Naive thymus-derived CD8-positive, alpha-beta T cell (primary cell): ENCODE measurements at regions not wholly inside any gene's neighbourhood (a gene's known extent, or its start where the extent isn't known, plus 50 kb on each side); places are given as distances from the start of the nearest gene placed in this dataset.

ENCODE experiments used
- ATAC-seq, 2 donors: fragments of 150-1000 bp; cut with Tn5 transposase in 1 of 2; sonication (Bioruptor Pico), chemical (Tn5 transposase) in 1 of 2; 1 replicate in 1 of 2; 2 replicates in 1 of 2; pipeline ENCODE4 v1.10.0; 2021; ENCODE audit warnings: mild to moderate bottlenecking in 2 of 2, moderate library complexity in 2 of 2
- POLR2A ChIA-PET: fragments of 350-600 bp; sonication (Branson Sonifier 250); formaldehyde crosslinking; loops from one replicate; lab custom pipeline; 2021; ENCODE audit warnings: antibody characterized with exemption; lab: Charles Lee
- DNase-seq, 10 donors: peaks; one replicate each; pipeline versions ENCODE4 v3.0.0 to v3.0.0-alpha.2; 2020 to 2022
- H3K27ac Mint-ChIP-seq, 10 donors: one replicate each; pipeline ENCODE4 v1.8.0; 2020 to 2022; ENCODE audit warnings: mild to moderate bottlenecking in 10 of 10, mixed read lengths in 10 of 10, moderate library complexity in 4 of 10, inconsistent platforms in 1 of 10
- H3K27me3 Mint-ChIP-seq, 5 donors: one replicate each; pipeline ENCODE4 v1.8.0; 2021 to 2022; ENCODE audit warnings: mixed read lengths in 5 of 5
- H3K36me3 Mint-ChIP-seq, 3 donors: one replicate each; pipeline ENCODE4 v1.8.0; 2020 to 2022; ENCODE audit warnings: mixed read lengths in 3 of 3, mild to moderate bottlenecking in 2 of 3, inconsistent platforms in 1 of 3
- H3K4me1 Mint-ChIP-seq, 4 donors: one replicate each; pipeline ENCODE4 v1.8.0; 2021 to 2022; ENCODE audit warnings: mixed read lengths in 4 of 4
- H3K4me3 Mint-ChIP-seq, 10 donors: one replicate each; pipeline ENCODE4 v1.8.0; 2020 to 2022; ENCODE audit warnings: mild to moderate bottlenecking in 10 of 10, mixed read lengths in 10 of 10, moderate library complexity in 6 of 10, inconsistent platforms in 1 of 10
- H3K9me3 Mint-ChIP-seq, 9 donors: one replicate each; pipeline ENCODE4 v1.8.0; 2020 to 2022; ENCODE audit warnings: mixed read lengths in 9 of 9, mild to moderate bottlenecking in 3 of 9, inconsistent platforms in 1 of 9, moderate library complexity in 1 of 9

DNA sequence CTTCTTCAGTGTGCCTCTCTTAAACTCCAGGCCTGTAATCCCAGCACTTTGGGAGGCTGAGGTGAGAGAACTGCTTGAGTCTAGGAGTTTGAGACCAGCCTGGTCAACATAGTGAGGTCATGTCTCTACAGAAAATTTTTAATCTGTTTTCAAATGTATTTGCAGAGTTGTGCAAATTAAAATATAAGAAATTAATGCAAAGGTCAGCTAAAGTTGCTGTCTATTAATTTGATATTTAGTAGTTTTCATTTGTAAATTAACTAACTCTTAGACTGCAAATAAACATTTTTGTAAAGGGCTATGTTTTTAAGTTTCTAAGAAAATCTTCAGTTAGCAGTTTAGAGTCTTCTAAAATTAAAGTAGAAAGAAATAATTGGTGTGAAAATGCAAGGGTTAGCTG, 99.9 kb upstream of the TJP1 start:
- Mint-ChIP-seq H3K27me3 (peaks cover 29 to 87% (median 63%) of the 10 kb centered on the region in 5 donors), H3K9me3 (no peaks in the 10 kb centered on the region), H3K36me3 (no peaks in the 10 kb centered on the region), H3K4me3 (no peak overlapping the region), H3K27ac (no peak overlapping the region), H3K4me1 (peaks cover 0 to 2% (median 0%) of the 10 kb centered on the region in 4 donors)
- POLR2A ChIA-PET: no interaction called here
- DNase-seq: no peak
- ATAC-seq: no peak

GRCh38 chr15:29921130-29921601, 98.9 kb upstream of the TJP1 start:
- H3K4me1 Mint-ChIP-seq: peaks cover 0 to 2% (median 0%) of the 10 kb centered on the region in 4 donors
- POLR2A ChIA-PET: no interaction called here
- H3K27ac Mint-ChIP-seq: peak overlapping the region in 1 of 10 donors; percentile 63
- no peaks in the 10 kb centered on the region for H3K36me3 Mint-ChIP-seq
- H3K27me3 Mint-ChIP-seq: peaks cover 24 to 82% (median 61%) of the 10 kb centered on the region in 5 donors
- H3K9me3 Mint-ChIP-seq: no peaks in the 10 kb centered on the region
- no peak overlapping the region for H3K4me3 Mint-ChIP-seq
- DNase-seq (no peak), ATAC-seq (no peak)

DNA sequence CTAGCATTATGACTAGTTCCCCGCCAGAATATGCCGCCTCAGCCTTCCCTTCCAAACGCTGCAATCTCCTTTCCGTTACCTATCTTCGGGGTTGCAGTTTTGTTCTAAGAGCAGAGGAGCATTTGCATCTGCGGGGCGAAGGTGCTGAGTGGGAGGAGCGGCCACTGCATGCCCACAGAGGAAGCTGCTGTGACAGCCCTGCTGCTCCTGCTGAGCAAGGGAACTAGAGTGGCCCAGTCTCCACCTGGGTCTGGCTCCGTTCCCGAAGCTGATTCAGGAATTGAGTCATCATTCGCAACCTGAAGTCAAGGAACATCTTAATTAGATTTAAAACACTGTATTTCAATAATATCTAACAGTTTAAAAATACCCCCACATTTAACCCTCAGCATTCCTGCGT, 98.2 kb upstream of the TJP1 start:
- no peaks in the 10 kb centered on the region for H3K36me3 Mint-ChIP-seq
- H3K4me3 Mint-ChIP-seq: no peak overlapping the region
- H3K9me3 Mint-ChIP-seq: no peaks in the 10 kb centered on the region
- POLR2A ChIA-PET: no interaction called here
- no peaks in the 10 kb centered on the region for H3K4me1 Mint-ChIP-seq
- peaks cover 20 to 75% (median 57%) of the 10 kb centered on the region in 5 donors for H3K27me3 Mint-ChIP-seq
- no peak overlapping the region for H3K27ac Mint-ChIP-seq
- ATAC-seq: no peak
- DNase-seq: no peak

DNA sequence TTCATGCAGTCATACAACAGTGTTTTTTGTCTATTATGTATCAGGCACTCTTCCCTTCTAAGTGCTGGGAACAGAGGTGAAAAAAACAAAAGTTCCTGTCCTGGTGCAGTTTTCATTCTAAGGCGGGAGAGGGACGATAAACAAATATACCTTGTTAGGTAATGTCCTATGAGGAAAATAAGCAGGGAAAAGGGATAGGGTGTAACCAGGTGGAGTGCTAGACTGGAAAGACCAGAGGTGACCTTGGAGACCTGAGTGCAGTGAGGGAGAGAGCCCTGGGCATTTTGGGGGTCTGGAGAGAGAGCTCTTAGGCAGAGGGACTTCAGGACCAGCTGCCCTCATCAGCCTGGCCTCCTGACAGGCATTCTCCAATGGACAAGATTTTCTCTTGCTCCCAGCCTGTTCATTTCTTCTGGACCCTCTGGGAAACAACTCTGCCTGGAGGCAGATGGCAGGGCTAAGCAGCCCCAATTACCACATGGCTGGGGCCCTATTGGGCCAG, 97.2 kb upstream of the TJP1 start:
- no peak overlapping the region for H3K4me3 Mint-ChIP-seq
- POLR2A ChIA-PET: no interaction called here
- H3K27ac Mint-ChIP-seq: no peak overlapping the region
- H3K9me3 Mint-ChIP-seq: no peaks in the 10 kb centered on the region
- ATAC-seq (no peak), DNase-seq (no peak)
- peaks cover 22 to 70% (median 53%) of the 10 kb centered on the region in 5 donors for H3K27me3 Mint-ChIP-seq
- H3K4me1 Mint-ChIP-seq: no peaks in the 10 kb centered on the region
- H3K36me3 Mint-ChIP-seq: no peaks in the 10 kb centered on the region

DNA sequence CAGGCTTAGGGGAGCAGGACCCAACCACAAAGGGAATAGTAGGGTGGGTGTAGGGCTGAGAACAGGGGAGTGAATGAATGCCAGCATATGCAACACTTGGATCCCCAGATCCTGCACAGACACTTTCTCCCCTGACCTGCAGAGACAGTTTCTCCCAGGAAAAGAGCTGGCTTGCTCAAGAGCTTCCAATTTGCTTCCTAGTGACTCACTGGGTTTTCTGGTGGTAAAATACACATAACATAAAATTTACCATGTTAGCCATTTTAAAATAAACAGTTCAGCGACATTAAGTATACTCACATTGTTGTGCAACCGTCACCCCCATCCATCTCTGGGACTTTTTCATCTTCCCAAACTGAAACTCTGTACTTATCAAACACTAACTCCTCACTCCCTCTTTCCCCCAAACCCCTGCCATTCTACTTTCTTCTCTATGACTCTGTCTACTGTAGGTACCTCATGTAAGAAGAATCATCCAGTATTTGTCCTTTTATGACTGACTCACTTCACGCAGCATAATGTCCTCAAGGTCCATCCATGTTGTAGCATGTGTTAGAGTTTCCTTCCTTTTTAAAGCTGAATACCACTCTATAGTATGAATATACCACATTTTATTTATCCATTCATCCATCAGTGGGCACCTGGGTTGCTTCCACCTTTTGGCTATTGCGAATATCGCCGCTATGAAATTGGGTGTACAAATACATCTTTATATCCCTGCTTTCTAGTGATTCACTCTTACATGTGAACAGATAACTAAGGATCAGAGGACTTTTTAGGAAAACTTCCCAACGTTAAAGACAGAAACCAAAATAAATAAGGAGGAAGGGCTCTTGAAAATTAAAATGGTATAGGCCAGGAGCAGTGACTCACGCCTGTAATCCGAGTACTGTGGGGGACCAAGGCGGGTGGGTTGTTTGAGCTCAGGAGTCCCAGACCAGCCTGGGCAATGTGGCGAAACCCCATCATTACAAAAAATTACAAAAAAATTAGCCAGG, 95.6 kb upstream of the TJP1 start:
- peaks cover 24 to 56% (median 43%) of the 10 kb centered on the region in 5 donors for H3K27me3 Mint-ChIP-seq
- POLR2A ChIA-PET: no interaction called here
- no peak overlapping the region for H3K27ac Mint-ChIP-seq
- H3K36me3 Mint-ChIP-seq: no peaks in the 10 kb centered on the region
- no peaks in the 10 kb centered on the region for H3K4me1 Mint-ChIP-seq
- H3K9me3 Mint-ChIP-seq: no peaks in the 10 kb centered on the region
- ATAC-seq: no peak
- DNase-seq: no peak
- no peak overlapping the region for H3K4me3 Mint-ChIP-seq

DNA sequence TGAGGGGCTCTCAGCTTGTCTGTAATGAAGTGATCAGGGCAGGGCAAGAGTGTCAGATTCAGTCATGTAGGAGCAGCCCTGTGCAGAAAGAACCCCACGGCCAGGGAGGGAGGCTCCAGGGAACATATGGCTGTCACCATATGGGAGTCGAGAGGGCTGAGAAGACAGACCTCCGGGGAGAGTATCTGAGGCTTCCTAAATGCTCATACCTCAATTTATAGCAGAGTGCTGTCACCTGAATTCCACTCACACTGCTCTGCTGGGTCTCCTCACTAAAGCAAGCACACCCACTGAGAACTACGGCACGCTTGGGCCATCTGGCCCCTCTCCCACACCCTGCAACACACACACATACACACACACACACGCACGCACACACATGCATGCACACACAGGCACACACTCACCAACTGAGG, 92.3 kb upstream of the TJP1 start:
- no peaks in the 10 kb centered on the region for H3K4me1 Mint-ChIP-seq
- no peak for ATAC-seq
- H3K9me3 Mint-ChIP-seq: peaks cover 0 to 26% (median 12%) of the 10 kb centered on the region in 9 donors
- peaks cover 0 to 8% (median 2%) of the 10 kb centered on the region in 3 donors for H3K36me3 Mint-ChIP-seq
- H3K4me3 Mint-ChIP-seq: no peak overlapping the region
- H3K27me3 Mint-ChIP-seq: peaks cover 26 to 47% (median 39%) of the 10 kb centered on the region in 5 donors
- POLR2A ChIA-PET: no interaction called here
- DNase-seq: no peak
- no peak overlapping the region for H3K27ac Mint-ChIP-seq

DNA sequence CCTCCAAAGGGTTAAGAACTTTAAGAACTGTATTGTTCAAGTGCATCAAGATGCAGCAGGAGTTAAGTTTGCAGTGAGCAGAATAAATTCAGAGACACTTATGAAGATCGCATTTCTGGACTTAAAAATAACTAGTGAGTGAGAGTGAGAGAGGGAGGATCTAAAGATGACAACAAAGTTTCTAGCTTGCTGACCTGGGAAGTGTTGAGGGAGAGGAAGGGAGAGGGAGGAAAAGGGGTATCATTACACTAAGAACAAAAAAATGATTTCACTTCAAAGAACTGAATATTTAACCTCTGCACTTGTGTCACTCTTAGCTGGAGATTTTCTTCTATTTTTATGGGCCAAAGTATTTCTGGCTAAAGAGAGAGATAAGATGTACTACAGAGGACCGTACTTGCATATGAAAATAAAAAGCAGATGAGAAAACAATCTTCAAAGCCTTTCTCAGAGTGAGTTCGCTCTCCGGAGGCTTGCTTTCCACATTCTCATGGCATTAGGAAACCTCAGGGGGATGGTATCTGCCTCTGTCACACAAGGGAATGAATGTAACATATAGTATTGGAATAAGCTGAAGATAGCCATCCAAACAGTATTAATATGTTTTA, 91.4 kb upstream of the TJP1 start:
- peaks cover 0 to 8% (median 2%) of the 10 kb centered on the region in 3 donors for H3K36me3 Mint-ChIP-seq
- no peak overlapping the region for H3K27ac Mint-ChIP-seq
- H3K9me3 Mint-ChIP-seq: peaks cover 0 to 28% (median 12%) of the 10 kb centered on the region in 9 donors
- no peak overlapping the region for H3K4me3 Mint-ChIP-seq
- ATAC-seq (no peak), DNase-seq (no peak)
- POLR2A ChIA-PET: no interaction called here
- no peaks in the 10 kb centered on the region for H3K4me1 Mint-ChIP-seq
- peaks cover 20 to 40% (median 31%) of the 10 kb centered on the region in 5 donors for H3K27me3 Mint-ChIP-seq

GRCh38 chr15:29911705-29912104, 89.4 kb upstream of the TJP1 start:
- POLR2A ChIA-PET: no interaction called here
- Mint-ChIP-seq H3K9me3 (peaks cover 0 to 38% (median 12%) of the 10 kb centered on the region in 9 donors), H3K27me3 (peaks cover 22 to 39% (median 26%) of the 10 kb centered on the region in 5 donors), H3K36me3 (peaks cover 0 to 19% (median 2%) of the 10 kb centered on the region in 3 donors), H3K4me1 (no peaks in the 10 kb centered on the region), H3K4me3 (no peak overlapping the region), H3K27ac (no peak overlapping the region)
- no peak for DNase-seq
- ATAC-seq: no peak

DNA sequence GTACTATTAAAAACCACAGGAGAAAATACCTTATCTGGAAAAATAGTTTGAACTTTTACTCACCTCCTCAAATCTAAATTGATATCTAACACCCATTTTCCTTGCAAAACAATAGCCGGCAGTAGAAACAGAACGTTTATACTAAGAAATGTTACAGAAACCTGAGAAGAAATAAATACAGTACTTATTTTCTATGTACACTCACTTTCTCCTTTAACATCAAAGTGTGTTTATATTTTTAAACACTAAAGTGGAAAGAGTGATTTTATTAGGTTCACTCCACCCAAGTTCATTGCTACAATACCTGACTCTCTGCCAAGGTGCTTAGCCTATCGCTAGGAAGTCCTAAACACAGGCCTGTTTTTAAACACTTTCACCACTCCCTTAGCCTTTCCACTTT, 87.8 kb upstream of the TJP1 start:
- peaks cover 24 to 44% (median 29%) of the 10 kb centered on the region in 5 donors for H3K27me3 Mint-ChIP-seq
- no peak for DNase-seq
- H3K36me3 Mint-ChIP-seq: peaks cover 0 to 19% (median 2%) of the 10 kb centered on the region in 3 donors
- no peak for ATAC-seq
- no peak overlapping the region for H3K4me3 Mint-ChIP-seq
- POLR2A ChIA-PET: no interaction called here
- H3K9me3 Mint-ChIP-seq: peaks cover 0 to 38% (median 12%) of the 10 kb centered on the region in 9 donors
- H3K27ac Mint-ChIP-seq: no peak overlapping the region
- H3K4me1 Mint-ChIP-seq: no peaks in the 10 kb centered on the region

- POLR2A ChIA-PET: no interaction called here
- peaks cover 0 to 15% (median 2%) of the 10 kb centered on the region in 9 donors for H3K9me3 Mint-ChIP-seq
- peaks cover 17 to 52% (median 31%) of the 10 kb centered on the region in 5 donors for H3K27me3 Mint-ChIP-seq
- DNase-seq: no peak
- H3K4me1 Mint-ChIP-seq: peaks cover 0 to 2% (median 0%) of the 10 kb centered on the region in 4 donors
- peaks cover 0 to 10% (median 0%) of the 10 kb centered on the region in 3 donors for H3K36me3 Mint-ChIP-seq
- no peak overlapping the region for H3K27ac Mint-ChIP-seq
- H3K4me3 Mint-ChIP-seq: no peak overlapping the region
- no peak for ATAC-seq
Measured at GRCh38 chr15:29904757-29905417, 82.6 kb upstream of the TJP1 start.

DNA sequence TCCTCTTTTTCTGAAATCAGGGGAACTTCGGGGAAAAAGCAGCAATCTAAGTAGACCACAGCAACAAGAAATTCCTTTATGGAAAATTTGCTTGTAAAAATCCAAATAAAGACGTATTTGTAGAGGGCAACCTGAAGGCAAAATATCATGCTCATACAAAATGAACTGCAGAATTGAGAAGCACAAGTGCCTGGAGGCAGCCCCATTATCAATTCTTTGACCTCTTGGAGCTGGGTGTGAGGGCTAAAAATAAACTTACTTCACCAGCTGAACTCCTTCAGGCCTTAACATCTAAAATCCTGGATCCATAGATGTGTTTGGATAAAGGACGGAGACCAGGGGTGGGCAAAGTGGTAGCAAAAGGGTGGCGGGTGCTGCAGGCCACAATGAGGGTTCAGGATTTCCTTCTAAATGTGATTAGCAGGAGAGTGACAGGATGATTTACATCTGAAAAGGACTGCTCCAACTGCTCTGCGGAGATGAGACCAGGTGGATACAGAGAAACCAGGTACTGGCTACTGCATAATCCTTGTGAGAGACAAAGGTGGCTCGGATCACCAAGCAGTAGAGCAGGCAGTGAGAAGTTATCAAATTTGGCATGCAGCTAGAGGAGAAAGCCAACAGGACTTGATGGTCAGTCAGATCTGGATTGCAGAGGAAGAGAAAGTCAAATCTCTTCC, 81.7 kb upstream of the TJP1 start:
- Mint-ChIP-seq H3K4me3 (no peak overlapping the region), H3K36me3 (peaks cover 0 to 10% (median 0%) of the 10 kb centered on the region in 3 donors), H3K27me3 (peaks cover 15 to 61% (median 28%) of the 10 kb centered on the region in 5 donors), H3K9me3 (peaks cover 0 to 15% (median 2%) of the 10 kb centered on the region in 9 donors), H3K4me1 (peaks cover 0 to 2% (median 0%) of the 10 kb centered on the region in 4 donors), H3K27ac (no peak overlapping the region)
- ATAC-seq (no peak), DNase-seq (no peak)
- POLR2A ChIA-PET: no interaction called here

DNA sequence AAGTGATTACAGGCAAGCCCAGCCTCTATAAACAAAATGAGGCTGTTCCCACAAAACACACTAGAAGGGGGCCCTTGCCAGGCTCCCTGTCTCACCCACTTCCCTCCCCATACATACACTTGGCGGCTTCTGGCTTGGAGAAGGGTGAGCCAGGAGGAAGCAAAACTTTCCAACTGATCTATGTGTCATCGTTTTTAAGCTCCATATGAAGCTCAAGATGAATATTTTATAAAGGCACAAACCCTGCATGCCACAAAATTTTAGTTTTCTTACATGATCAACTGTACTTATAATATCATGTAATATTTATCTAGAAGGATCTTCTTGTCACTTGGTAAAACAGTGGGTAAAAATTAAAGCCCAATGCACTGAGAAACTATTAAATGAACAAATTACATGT, 80.8 kb upstream of the TJP1 start:
- no peak for DNase-seq
- peaks cover 0 to 2% (median 0%) of the 10 kb centered on the region in 4 donors for H3K4me1 Mint-ChIP-seq
- no peak overlapping the region for H3K27ac Mint-ChIP-seq
- H3K36me3 Mint-ChIP-seq: peaks cover 0 to 10% (median 0%) of the 10 kb centered on the region in 3 donors
- peaks cover 12 to 54% (median 27%) of the 10 kb centered on the region in 5 donors for H3K27me3 Mint-ChIP-seq
- POLR2A ChIA-PET: no interaction called here
- H3K9me3 Mint-ChIP-seq: peaks cover 0 to 15% (median 3%) of the 10 kb centered on the region in 9 donors
- no peak for ATAC-seq
- no peak overlapping the region for H3K4me3 Mint-ChIP-seq
